ENCODE measurements at regions not wholly inside any gene's neighbourhood (a gene's known extent, or its start where the extent isn't known, plus 50 kb on each side); places are given as distances from the start of the nearest gene placed in this dataset.

DNA sequence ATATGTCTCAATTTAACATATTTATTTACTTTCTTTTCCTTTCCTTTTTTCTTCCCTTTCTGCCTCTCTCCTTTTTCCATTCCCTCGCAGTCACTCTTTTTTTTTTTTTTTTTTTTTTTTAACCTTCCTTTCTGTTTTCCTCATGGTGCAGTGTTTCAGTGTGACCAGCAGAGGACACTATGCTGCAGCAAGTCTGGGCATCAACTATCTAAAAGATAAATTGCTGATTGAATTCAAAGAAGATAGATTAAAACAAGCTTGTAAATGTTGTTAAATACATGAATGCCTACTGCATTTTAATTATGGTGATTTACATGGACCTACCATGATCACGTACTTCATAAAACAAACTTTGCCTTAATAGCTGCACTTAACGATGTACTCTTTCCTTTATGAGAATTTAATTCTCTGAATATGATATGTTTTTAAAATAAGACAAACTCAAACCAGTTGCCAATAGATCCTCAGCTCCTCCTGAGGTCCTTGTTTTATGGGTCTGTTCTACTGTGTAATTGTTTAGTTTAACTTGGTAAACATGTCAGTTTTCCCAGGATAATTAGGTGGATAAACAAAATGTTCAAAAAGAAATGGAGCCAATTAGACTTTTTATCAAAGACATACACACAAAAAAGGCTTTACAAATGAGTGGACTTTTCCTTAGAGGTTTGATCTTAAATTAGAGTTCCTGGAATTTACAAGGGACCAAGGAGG lies 101.0 kb upstream of the AGR3 start:
- no peaks in the 10 kb centered on the region for H3K9me3 Mint-ChIP-seq
- H3K4me1 Mint-ChIP-seq (ENCODE audit: unreplicated experiment) = peaks cover 10% of the 10 kb centered on the region
- no peak overlapping the region for H3K4me3 Mint-ChIP-seq
- no peaks in the 10 kb centered on the region for H3K27me3 Mint-ChIP-seq
- DNase-seq (ENCODE audit: extremely low spot score, unreplicated experiment) = no peak
- TF ChIP-seq, protein P1, sequence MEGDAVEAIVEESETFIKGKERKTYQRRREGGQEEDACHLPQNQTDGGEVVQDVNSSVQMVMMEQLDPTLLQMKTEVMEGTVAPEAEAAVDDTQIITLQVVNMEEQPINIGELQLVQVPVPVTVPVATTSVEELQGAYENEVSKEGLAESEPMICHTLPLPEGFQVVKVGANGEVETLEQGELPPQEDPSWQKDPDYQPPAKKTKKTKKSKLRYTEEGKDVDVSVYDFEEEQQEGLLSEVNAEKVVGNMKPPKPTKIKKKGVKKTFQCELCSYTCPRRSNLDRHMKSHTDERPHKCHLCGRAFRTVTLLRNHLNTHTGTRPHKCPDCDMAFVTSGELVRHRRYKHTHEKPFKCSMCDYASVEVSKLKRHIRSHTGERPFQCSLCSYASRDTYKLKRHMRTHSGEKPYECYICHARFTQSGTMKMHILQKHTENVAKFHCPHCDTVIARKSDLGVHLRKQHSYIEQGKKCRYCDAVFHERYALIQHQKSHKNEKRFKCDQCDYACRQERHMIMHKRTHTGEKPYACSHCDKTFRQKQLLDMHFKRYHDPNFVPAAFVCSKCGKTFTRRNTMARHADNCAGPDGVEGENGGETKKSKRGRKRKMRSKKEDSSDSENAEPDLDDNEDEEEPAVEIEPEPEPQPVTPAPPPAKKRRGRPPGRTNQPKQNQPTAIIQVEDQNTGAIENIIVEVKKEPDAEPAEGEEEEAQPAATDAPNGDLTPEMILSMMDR (conservative IDR thresholded peaks at IDR 0.05) = peak; percentile 88
- no peaks in the 10 kb centered on the region for H3K36me3 Mint-ChIP-seq
- H3K27ac Mint-ChIP-seq = no peak overlapping the region

- TF ChIP-seq, protein P1 (conservative IDR thresholded peaks at IDR 0.05) = no peak
- H3K27me3 Mint-ChIP-seq = no peaks in the 10 kb centered on the region
- DNase-seq (ENCODE audit: extremely low spot score, unreplicated experiment) = no peak
- H3K27ac Mint-ChIP-seq = no peak overlapping the region
- peaks cover 10% of the 10 kb centered on the region for H3K4me1 Mint-ChIP-seq (ENCODE audit: unreplicated experiment)
- no peaks in the 10 kb centered on the region for H3K36me3 Mint-ChIP-seq
- no peak overlapping the region for H3K4me3 Mint-ChIP-seq
- no peaks in the 10 kb centered on the region for H3K9me3 Mint-ChIP-seq
These were observed 102.6 kb upstream of the AGR3 start for GRCh38 chr7:16984375-16984774.

DNA sequence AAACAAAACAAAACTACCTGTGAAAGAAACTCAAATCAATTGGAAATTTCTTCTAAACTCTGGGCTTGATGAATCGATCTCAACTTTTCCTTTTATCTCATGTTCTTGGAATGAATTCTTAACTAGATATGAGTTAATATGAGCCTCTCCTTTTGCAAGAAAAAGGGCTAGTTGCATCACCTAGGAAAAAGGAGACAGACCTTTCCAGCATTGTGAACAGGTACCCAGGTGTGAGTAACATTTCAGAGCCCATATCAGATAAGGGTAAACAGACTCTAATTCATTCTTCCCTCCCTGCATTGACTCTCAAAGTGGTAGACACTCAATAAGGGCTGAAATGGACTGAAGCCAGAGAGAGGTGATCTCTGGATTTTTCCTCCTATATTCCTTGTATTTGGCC lies 103.8 kb upstream of the AGR3 start:
- no peak for DNase-seq (ENCODE audit: extremely low spot score, unreplicated experiment)
- TF ChIP-seq, protein P1 (conservative IDR thresholded peaks at IDR 0.05) = no peak
- Mint-ChIP-seq H3K27ac (peak overlapping the region; percentile 32), H3K27me3 (no peaks in the 10 kb centered on the region), H3K36me3 (no peaks in the 10 kb centered on the region), H3K4me1 (ENCODE audit: unreplicated experiment) (peaks cover 14% of the 10 kb centered on the region), H3K4me3 (no peak overlapping the region), H3K9me3 (peaks cover 3% of the 10 kb centered on the region)

- H3K27ac Mint-ChIP-seq = no peak overlapping the region
- H3K36me3 Mint-ChIP-seq = no peaks in the 10 kb centered on the region
- H3K4me3 Mint-ChIP-seq = no peak overlapping the region
- TF ChIP-seq, protein P1 (conservative IDR thresholded peaks at IDR 0.05) = no peak
- H3K4me1 Mint-ChIP-seq (ENCODE audit: unreplicated experiment) = peaks cover 14% of the 10 kb centered on the region
- H3K9me3 Mint-ChIP-seq = peaks cover 4% of the 10 kb centered on the region
- DNase-seq (ENCODE audit: extremely low spot score, unreplicated experiment) = no peak
- no peaks in the 10 kb centered on the region for H3K27me3 Mint-ChIP-seq
These were observed 105.0 kb upstream of the AGR3 start for GRCh38 chr7:16986755-16987154.

DNA sequence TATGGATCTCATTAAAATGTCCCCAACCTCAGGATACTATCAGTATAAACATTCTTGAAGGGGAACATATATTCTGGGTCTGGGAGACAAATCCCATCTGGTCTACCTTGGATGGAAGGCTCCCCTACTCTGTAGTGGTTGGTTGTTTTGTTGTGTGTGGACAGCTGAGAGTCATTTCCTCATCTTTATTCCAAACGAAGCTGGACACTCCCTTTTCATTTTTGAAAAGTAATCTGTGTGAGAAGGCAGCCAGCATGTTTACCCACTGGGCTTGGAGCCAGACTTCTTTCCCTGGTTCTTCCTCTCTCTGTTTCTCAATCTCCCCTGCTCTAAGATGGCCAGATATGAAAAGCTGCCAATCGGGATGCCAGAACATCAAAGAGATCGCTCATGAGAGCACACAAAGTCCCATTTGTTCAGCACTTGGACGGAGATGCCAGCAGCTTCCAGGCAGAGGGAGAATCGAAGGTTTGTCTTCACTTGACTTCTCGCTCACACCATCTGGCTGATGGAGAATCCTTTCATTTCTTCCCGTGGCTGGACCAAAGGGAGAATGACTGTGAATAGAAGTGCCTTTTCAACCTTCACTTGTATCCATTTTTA lies 108.1 kb upstream of the AGR3 start:
- no peak for DNase-seq (ENCODE audit: extremely low spot score, unreplicated experiment)
- Mint-ChIP-seq H3K36me3 (no peaks in the 10 kb centered on the region), H3K4me1 (ENCODE audit: unreplicated experiment) (peaks cover 4% of the 10 kb centered on the region), H3K9me3 (peaks cover 4% of the 10 kb centered on the region), H3K27me3 (no peaks in the 10 kb centered on the region), H3K27ac (peak overlapping the region; percentile 72), H3K4me3 (peak overlapping the region; percentile 51)
- TF ChIP-seq, protein P1 (conservative IDR thresholded peaks at IDR 0.05) = no peak
